HEK293 (cell line): ENCODE measurements at regions not wholly inside any gene's neighbourhood (a gene's known extent, or its start where the extent isn't known, plus 50 kb on each side); places are given as distances from the start of the nearest gene placed in this dataset.
"Not testable (repeated sequence)": the region's sequence is repeated elsewhere in the genome, so short reads cannot be mapped to it uniquely, and the experiment has no call there.

Source experiments
- CTCF ChIA-PET: fragments of 350-600 bp; formaldehyde crosslinking; extraction: SDS; loops from one replicate; lab custom pipeline; 2021; ENCODE audit warnings: antibody characterized with exemption; lab: Yijun Ruan, JAX
- POLR2A ChIA-PET: fragments of 300-600 bp; formaldehyde crosslinking; extraction: SDS; loops from one replicate; lab custom pipeline; 2020; ENCODE audit warnings: antibody characterized with exemption, inconsistent platforms; lab: Yijun Ruan, JAX
- H3K27ac ChIP-seq: fragments of 200-500 bp; sonication (Bioruptor generic); 2 replicates; pipeline ENCODE4 v1.5.1; 2014; ENCODE audit warnings: low read depth, low read length, control low read depth, inconsistent platforms; ENCODE audit errors: extremely low read depth
- H3K36me3 ChIP-seq, 2 experiments: fragments of 200-500 bp in 1 of 2; sonication (Bioruptor generic) in 1 of 2; 1 replicate in 1 of 2; 2 replicates in 1 of 2; pipeline ENCODE4 v1.5.1; 2014 to 2017; ENCODE audit warnings: inconsistent platforms in 2 of 2, low read length in 2 of 2; ENCODE audit not compliant: control insufficient read depth in 2 of 2, insufficient read depth in 1 of 2
- H3K4me1 ChIP-seq: fragments of 200-500 bp; sonication (Bioruptor generic); 2 replicates; pipeline ENCODE4 v1.5.1; 2014; ENCODE audit warnings: mild to moderate bottlenecking, low read length, inconsistent platforms; ENCODE audit not compliant: control insufficient read depth, insufficient read depth
- H3K4me3 ChIP-seq: 2 replicates; pipeline ENCODE4 v1.5.1; 2011; ENCODE audit warnings: low read depth, mild to moderate bottlenecking, control low read depth, low read length, moderate library complexity
- H3K9me3 ChIP-seq: fragments of 200-500 bp; sonication (Bioruptor generic); 2 replicates; pipeline ENCODE4 v1.5.1; 2014; ENCODE audit warnings: low read depth, low read length, inconsistent platforms; ENCODE audit not compliant: control insufficient read depth, insufficient read depth
- BCL6B ChIP-seq: fragments of 450-650 bp; formaldehyde crosslinking; IDR thresholded peaks from 2 replicates; pipeline ENCODE4 v1.5.1; 2017; ENCODE audit warnings: missing biosample characterization, missing genetic modification characterization
- SCRT2 ChIP-seq: fragments of 450-650 bp; formaldehyde crosslinking; IDR thresholded peaks from 2 replicates; pipeline ENCODE4 v1.5.1; 2016; ENCODE audit warnings: missing biosample characterization, missing genetic modification characterization
- SP7 ChIP-seq: fragments of 450-650 bp; formaldehyde crosslinking; IDR thresholded peaks from 2 replicates; pipeline ENCODE4 v1.5.1; 2016; ENCODE audit warnings: missing biosample characterization, missing genetic modification characterization
- TRIM28 ChIP-seq: IDR thresholded peaks from 2 replicates; pipeline ENCODE4 v1.6.1; 2011; ENCODE audit warnings: low read length, control low read depth, borderline replicate concordance
- ZIC2 ChIP-seq: fragments of 450-650 bp; formaldehyde crosslinking; IDR thresholded peaks from 2 replicates; pipeline ENCODE4 v1.5.1; 2016; ENCODE audit warnings: missing biosample characterization, missing genetic modification characterization
- ZNF121 ChIP-seq: fragments of 450-650 bp; formaldehyde crosslinking; IDR thresholded peaks from 2 replicates; pipeline ENCODE4 v1.5.1; 2016; ENCODE audit warnings: missing biosample characterization, missing genetic modification characterization
- ZNF132 ChIP-seq: fragments of 450-650 bp; formaldehyde crosslinking; IDR thresholded peaks from 2 replicates; pipeline ENCODE4 v1.5.1; 2017; ENCODE audit warnings: missing biosample characterization, missing genetic modification characterization, borderline replicate concordance
- ZNF184 ChIP-seq: fragments of 450-650 bp; IDR thresholded peaks from 2 replicates; pipeline ENCODE4 v1.5.1; 2018; ENCODE audit warnings: missing biosample characterization, mild to moderate bottlenecking, missing genetic modification characterization
- ZNF274 ChIP-seq, 2 experiments: fragments of 200-500 bp in 1 of 2; fragments of 450-650 bp in 1 of 2; sonication (Bioruptor generic) in 1 of 2; formaldehyde crosslinking in 1 of 2; IDR thresholded peaks; 2 replicates each; pipeline versions ENCODE4 v1.5.1 to v1.6.1; 2014 to 2016; ENCODE audit warnings: borderline replicate concordance in 1 of 2, inconsistent platforms in 1 of 2, low read length in 1 of 2, missing biosample characterization in 1 of 2, missing genetic modification characterization in 1 of 2
- ZNF394 ChIP-seq: fragments of 450-650 bp; formaldehyde crosslinking; IDR thresholded peaks from 2 replicates; pipeline ENCODE4 v1.5.1; 2016; ENCODE audit warnings: missing biosample characterization, missing genetic modification characterization, mild to moderate bottlenecking, moderate library complexity, borderline replicate concordance
- ZNF561 ChIP-seq: fragments of 450-650 bp; IDR thresholded peaks from 2 replicates; pipeline ENCODE4 v1.5.1; 2018; ENCODE audit warnings: missing biosample characterization, missing genetic modification characterization, borderline replicate concordance
- ZNF692 ChIP-seq: fragments of 450-650 bp; formaldehyde crosslinking; IDR thresholded peaks from 2 replicates; pipeline ENCODE4 v1.5.1; 2016; ENCODE audit warnings: missing biosample characterization, missing genetic modification characterization
- TF ChIP-seq, protein P1 (sequence below): fragments of 450-650 bp; formaldehyde crosslinking; IDR thresholded peaks from 2 replicates; pipeline ENCODE4 v1.5.1; 2016; ENCODE audit warnings: missing biosample characterization, missing genetic modification characterization

DNA sequence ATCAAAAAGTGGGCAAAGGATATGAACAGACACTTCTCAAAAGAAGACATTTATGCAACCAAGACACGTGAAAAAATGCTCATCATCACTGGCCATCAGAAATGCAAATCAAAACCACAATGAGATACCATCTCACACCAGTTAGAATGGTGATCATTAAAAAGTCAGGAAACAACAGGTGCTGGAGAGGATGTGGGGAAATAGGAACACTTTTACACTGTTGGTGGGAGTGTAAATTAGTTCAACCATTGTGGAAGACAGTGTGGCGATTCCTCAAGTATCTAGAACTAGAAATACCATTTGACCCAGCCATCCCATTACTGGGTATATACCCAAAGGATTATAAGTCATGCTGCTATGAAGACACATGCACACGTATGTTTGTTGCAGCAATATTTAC is 191.3 kb downstream of the POLR1F start:
- H3K4me3 ChIP-seq, H3K9me3 ChIP-seq, POLR2A ChIA-PET, H3K36me3 ChIP-seq, H3K27ac ChIP-seq, CTCF ChIA-PET: not testable (repeated sequence)
- H3K4me1 ChIP-seq = peaks cover 21% of the 10 kb centered on the region
- TF ChIP-seq ZNF184 (tag by site-specific recombination) = peak; percentile 94
- 0 out of 2 replicates have a peak, but pooled peaks have one; percentile 21 for TF ChIP-seq SCRT2

GRCh38 chr7:19508821-19509220 is 200.0 kb downstream of the POLR1F start:
- Histone ChIP-seq H3K4me1 (no peaks in the 10 kb centered on the region), H3K9me3 (no peaks in the 10 kb centered on the region), H3K27ac (no peak overlapping the region), H3K36me3 (no peaks in the 10 kb centered on the region), H3K4me3 (no peak overlapping the region)
- TF ChIP-seq SP7 (tag by site-specific recombination) (no peak), BCL6B (tag by site-specific recombination) (no peak), TRIM28 (no peak), ZNF121 (tag by site-specific recombination) (no peak), ZNF692 (no peak), ZNF132 (tag by site-specific recombination) (no peak), ZNF561 (tag by site-specific recombination) (no peak), ZNF274 (IDR thresholded peaks at IDR 0.05; ENCODE audit: low read length) (no peak), ZNF274 (tag by site-specific recombination; IDR thresholded peaks at IDR 0.05; ENCODE audit: borderline replicate concordance) (no peak)
- POLR2A ChIA-PET = no interaction called here
- CTCF ChIA-PET = no interaction called here

DNA sequence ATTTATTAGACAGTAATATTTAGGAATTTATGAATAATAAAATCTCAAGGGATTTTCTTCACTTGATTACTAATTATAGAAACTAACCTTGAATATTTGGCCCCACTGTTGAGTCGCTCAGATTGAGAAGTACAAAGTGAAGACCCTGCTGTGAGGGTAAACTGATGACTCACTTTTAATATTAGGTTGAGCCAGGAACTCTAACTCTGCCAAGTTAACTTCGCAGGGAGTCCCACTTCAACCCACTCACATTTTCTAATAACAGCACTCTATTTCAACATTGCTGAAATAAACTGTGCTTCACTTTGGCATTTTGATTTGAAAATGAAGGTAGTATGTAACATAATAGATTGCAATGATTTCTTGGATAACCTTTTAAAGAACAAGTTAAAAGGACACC is 200.7 kb downstream of the POLR1F start:
- peak; percentile 80 for TF ChIP-seq SP7 (tag by site-specific recombination)
- TF ChIP-seq ZIC2 (tag by site-specific recombination) = peak; percentile 30; the same call in 1 of the 2 replicates
- TF ChIP-seq ZNF692 = no peak
- CTCF ChIA-PET = no interaction called here
- no peaks in the 10 kb centered on the region for H3K9me3 ChIP-seq
- POLR2A ChIA-PET = no interaction called here
- H3K4me3 ChIP-seq = no peak overlapping the region
- H3K27ac ChIP-seq = no peak overlapping the region
- no peaks in the 10 kb centered on the region for H3K4me1 ChIP-seq
- H3K36me3 ChIP-seq = no peaks in the 10 kb centered on the region

- Histone ChIP-seq H3K4me3 (no peak overlapping the region), H3K9me3 (no peaks in the 10 kb centered on the region), H3K27ac (no peak overlapping the region), H3K36me3 (no peaks in the 10 kb centered on the region), H3K4me1 (no peaks in the 10 kb centered on the region)
- TF ChIP-seq, protein P1, sequence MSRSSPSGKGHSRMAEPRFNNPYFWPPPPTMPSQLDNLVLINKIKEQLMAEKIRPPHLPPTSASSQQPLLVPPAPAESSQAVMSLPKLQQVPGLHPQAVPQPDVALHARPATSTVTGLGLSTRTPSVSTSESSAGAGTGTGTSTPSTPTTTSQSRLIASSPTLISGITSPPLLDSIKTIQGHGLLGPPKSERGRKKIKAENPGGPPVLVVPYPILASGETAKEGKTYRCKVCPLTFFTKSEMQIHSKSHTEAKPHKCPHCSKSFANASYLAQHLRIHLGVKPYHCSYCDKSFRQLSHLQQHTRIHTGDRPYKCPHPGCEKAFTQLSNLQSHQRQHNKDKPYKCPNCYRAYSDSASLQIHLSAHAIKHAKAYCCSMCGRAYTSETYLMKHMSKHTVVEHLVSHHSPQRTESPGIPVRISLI (tag by site-specific recombination) = 0 out of 2 replicates have a peak, but pooled peaks have one; percentile 23
- TF ChIP-seq ZNF394 (tag by site-specific recombination) = no peak
- ChIA-PET CTCF (interaction anchor here (0.6 to 3.2 kb wide), 18 partner anchors 8 to 799 kb away, joined by 3 to 21 read pairs (median 3); no protein-coding TSS in a partner anchor), POLR2A (no interaction called here)
Measured at GRCh38 chr7:19491821-19492452, 216.9 kb downstream of the POLR1F start.
